Upper lobe of right lung (tissue), 1 donor: ENCODE measurements at regions not wholly inside any gene's neighbourhood (a gene's known extent, or its start where the extent isn't known, plus 50 kb on each side); places are given as distances from the start of the nearest gene placed in this dataset.

Experiments used
- ATAC-seq: fragments of 200-7000 bp; cut with Tn5 transposase; one replicate; pipeline ENCODE4 v1.9.1; 2020; ENCODE audit warnings: mild to moderate bottlenecking, moderate library complexity
- DNase-seq: peaks from one replicate; pipeline ENCODE4 v3.0.0-alpha.2; 2020
- H3K27ac ChIP-seq: fragments of 200-600 bp; one replicate; pipeline ENCODE4 v1.8.0; 2022
- H3K27me3 ChIP-seq: fragments of 200-600 bp; one replicate; pipeline ENCODE4 v1.8.0; 2022; ENCODE audit warnings: mild to moderate bottlenecking
- H3K36me3 ChIP-seq: fragments of 200-600 bp; one replicate; pipeline ENCODE4 v1.8.0; 2022
- H3K4me1 ChIP-seq: fragments of 200-600 bp; one replicate; pipeline ENCODE4 v1.8.0; 2022
- H3K4me3 ChIP-seq: fragments of 200-600 bp; one replicate; pipeline ENCODE4 v1.8.0; 2022; ENCODE audit warnings: mild to moderate bottlenecking
- H3K9me3 ChIP-seq: fragments of 200-600 bp; one replicate; pipeline ENCODE4 v1.8.0; 2022
- CTCF ChIP-seq: fragments of 200-600 bp; IDR thresholded peaks from one replicate; pipeline ENCODE4 v1.8.0; 2022; ENCODE audit warnings: antibody characterized with exemption
- intact Hi-C: fragments of 100-400 bp; cut with DNase I; formaldehyde crosslinking; loops from one replicate; pipeline ENCODE4 v1.11.0; 2022
- donor health status: DM: no; HTN: yes; CAD: no; lungs with severe emphysema.

- no peak overlapping the region for H3K4me3 ChIP-seq
- H3K27me3 ChIP-seq = no peaks in the 10 kb centered on the region
- no peaks in the 10 kb centered on the region for H3K36me3 ChIP-seq
- no peak overlapping the region for H3K27ac ChIP-seq
- H3K4me1 ChIP-seq = no peaks in the 10 kb centered on the region
- ATAC-seq (no peak), DNase-seq (no peak)
- intact Hi-C loops = no loop called here
- no peak for TF ChIP-seq CTCF
- no peaks in the 10 kb centered on the region for H3K9me3 ChIP-seq
These were observed 543.7 kb upstream of the ADAMTS9 start for GRCh38 chr3:65231544-65231943.

GRCh38 chr3:65230261-65231139, 542.7 kb upstream of the ADAMTS9 start:
- ATAC-seq (no peak), DNase-seq (no peak)
- intact Hi-C loops = no loop called here
- H3K36me3 ChIP-seq = no peaks in the 10 kb centered on the region
- H3K4me1 ChIP-seq = no peaks in the 10 kb centered on the region
- no peak for TF ChIP-seq CTCF
- H3K4me3 ChIP-seq = no peak overlapping the region
- no peaks in the 10 kb centered on the region for H3K27me3 ChIP-seq
- H3K27ac ChIP-seq = no peak overlapping the region
- H3K9me3 ChIP-seq = no peaks in the 10 kb centered on the region

- H3K4me3 ChIP-seq = no peak overlapping the region
- H3K4me1 ChIP-seq = no peaks in the 10 kb centered on the region
- H3K36me3 ChIP-seq = no peaks in the 10 kb centered on the region
- TF ChIP-seq CTCF = no peak
- no peaks in the 10 kb centered on the region for H3K9me3 ChIP-seq
- DNase-seq (no peak), ATAC-seq (no peak)
- intact Hi-C loops = no loop called here
- H3K27ac ChIP-seq = no peak overlapping the region
- H3K27me3 ChIP-seq = no peaks in the 10 kb centered on the region
These were observed 538.5 kb upstream of the ADAMTS9 start for GRCh38 chr3:65226287-65226686.

GRCh38 chr3:65210026-65210814, 522.4 kb upstream of the ADAMTS9 start:
- intact Hi-C loops = no loop called here
- no peaks in the 10 kb centered on the region for H3K9me3 ChIP-seq
- no peak overlapping the region for H3K4me3 ChIP-seq
- no peak for TF ChIP-seq CTCF
- DNase-seq (no peak), ATAC-seq (no peak)
- no peaks in the 10 kb centered on the region for H3K4me1 ChIP-seq
- no peaks in the 10 kb centered on the region for H3K27me3 ChIP-seq
- no peaks in the 10 kb centered on the region for H3K36me3 ChIP-seq
- no peak overlapping the region for H3K27ac ChIP-seq

GRCh38 chr3:65202395-65202794, 514.6 kb upstream of the ADAMTS9 start:
- H3K27ac ChIP-seq = no peak overlapping the region
- ATAC-seq = no peak
- no peak for TF ChIP-seq CTCF
- H3K4me1 ChIP-seq = no peaks in the 10 kb centered on the region
- no peaks in the 10 kb centered on the region for H3K27me3 ChIP-seq
- DNase-seq = no peak
- H3K4me3 ChIP-seq = no peak overlapping the region
- intact Hi-C loops = no loop called here
- no peaks in the 10 kb centered on the region for H3K9me3 ChIP-seq
- no peaks in the 10 kb centered on the region for H3K36me3 ChIP-seq
